ENCODE measurements at regions not wholly inside any gene's neighbourhood (a gene's known extent, or its start where the extent isn't known, plus 50 kb on each side); places are given as distances from the start of the nearest gene placed in this dataset.
"Not testable (repeated sequence)": the region's sequence is repeated elsewhere in the genome, so short reads cannot be mapped to it uniquely, and the experiment has no call there.

- DNase-seq (ENCODE audit: low read depth in 2 of 2, low spot score in 1 of 2), result no peak
Measured at GRCh38 chr1:30106125-30106524, 617.3 kb downstream of the MATN1 start.

- no peak for DNase-seq (ENCODE audit: low read depth in 2 of 2, low spot score in 1 of 2)
Measured at GRCh38 chr1:30104551-30104950, 618.8 kb downstream of the MATN1 start.

DNA sequence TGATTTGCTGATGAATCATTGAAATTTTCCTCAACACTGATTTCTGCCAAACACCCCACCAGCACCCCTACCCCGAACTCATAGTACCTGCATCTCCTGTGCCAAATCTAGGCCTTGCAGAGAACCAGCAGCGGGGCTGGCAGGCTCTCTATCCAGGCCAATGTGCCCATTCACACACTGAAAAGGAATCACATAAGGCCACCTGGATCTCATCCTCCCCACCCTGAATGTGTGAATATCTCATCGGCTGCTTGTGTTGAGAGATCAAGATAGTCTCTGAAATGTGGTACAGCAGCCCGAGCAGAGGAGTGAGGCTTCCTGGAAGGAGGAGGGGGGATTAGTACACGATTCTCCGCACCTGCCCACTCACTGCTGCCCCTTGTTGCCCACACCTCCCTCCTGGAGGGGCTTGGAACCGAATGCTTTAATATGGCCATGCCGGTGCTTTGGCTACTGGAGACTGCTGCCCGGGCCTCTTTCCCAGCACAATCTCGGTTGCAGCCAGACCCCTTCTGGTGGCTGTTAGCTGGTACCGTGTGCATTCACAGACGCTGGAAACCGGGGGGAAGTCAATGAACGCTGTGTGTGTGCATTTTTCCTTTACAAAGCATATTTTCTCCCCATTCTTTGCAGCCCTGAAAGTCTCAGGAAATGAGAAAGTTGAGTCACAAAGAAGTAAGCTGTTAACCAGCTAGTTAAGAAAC is 619.5 kb downstream of the MATN1 start:
- DNase-seq (ENCODE audit: low read depth in 2 of 2, low spot score in 1 of 2), result no peak

GRCh38 chr1:30102605-30103004 is 620.8 kb downstream of the MATN1 start:
- no peak for DNase-seq (ENCODE audit: low read depth in 2 of 2, low spot score in 1 of 2)

DNA sequence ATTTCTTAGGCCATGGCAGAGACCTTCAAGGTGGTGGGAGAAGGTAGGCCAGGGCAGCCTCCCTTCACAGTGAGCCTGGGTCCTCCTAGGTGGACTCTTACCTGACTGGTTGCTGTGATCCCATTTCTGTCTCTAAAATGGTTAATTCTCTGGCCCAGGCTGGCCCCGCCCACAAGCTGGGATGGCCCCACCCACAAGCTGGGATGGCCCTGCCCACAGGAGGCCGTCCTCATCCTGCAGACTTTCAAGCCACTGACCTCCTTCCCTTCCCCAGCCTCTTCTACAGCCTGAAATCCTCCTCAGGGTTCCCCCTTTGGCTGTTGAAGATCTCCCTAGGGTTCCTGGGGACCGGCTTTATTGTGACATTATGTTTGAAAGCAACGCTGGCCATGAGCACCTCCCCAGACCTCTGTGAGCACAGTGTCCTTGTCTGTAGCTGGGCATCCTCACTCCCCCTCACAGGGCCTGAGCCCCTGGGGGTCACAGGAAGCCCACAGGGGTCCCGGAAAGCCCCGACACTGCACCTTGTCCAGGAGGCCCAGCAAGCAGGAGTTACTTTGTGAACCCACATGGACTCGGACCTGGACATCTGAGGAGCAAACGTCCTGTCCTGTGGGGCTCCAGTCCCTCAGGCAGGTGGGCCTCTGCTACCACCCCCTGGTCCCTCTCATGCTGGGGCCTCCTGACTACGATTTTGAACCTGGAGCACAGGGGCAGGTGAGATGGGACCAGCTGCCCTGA is 621.7 kb downstream of the MATN1 start:
- DNase-seq (ENCODE audit: low read depth in 2 of 2, low spot score in 1 of 2), result no peak

- DNase-seq (ENCODE audit: low read depth in 2 of 2, low spot score in 1 of 2), result no peak
Measured at GRCh38 chr1:30101016-30101415, 622.4 kb downstream of the MATN1 start.

GRCh38 chr1:30100524-30100862 is 622.9 kb downstream of the MATN1 start:
- no peak for DNase-seq (ENCODE audit: low read depth in 2 of 2, low spot score in 1 of 2)

DNA sequence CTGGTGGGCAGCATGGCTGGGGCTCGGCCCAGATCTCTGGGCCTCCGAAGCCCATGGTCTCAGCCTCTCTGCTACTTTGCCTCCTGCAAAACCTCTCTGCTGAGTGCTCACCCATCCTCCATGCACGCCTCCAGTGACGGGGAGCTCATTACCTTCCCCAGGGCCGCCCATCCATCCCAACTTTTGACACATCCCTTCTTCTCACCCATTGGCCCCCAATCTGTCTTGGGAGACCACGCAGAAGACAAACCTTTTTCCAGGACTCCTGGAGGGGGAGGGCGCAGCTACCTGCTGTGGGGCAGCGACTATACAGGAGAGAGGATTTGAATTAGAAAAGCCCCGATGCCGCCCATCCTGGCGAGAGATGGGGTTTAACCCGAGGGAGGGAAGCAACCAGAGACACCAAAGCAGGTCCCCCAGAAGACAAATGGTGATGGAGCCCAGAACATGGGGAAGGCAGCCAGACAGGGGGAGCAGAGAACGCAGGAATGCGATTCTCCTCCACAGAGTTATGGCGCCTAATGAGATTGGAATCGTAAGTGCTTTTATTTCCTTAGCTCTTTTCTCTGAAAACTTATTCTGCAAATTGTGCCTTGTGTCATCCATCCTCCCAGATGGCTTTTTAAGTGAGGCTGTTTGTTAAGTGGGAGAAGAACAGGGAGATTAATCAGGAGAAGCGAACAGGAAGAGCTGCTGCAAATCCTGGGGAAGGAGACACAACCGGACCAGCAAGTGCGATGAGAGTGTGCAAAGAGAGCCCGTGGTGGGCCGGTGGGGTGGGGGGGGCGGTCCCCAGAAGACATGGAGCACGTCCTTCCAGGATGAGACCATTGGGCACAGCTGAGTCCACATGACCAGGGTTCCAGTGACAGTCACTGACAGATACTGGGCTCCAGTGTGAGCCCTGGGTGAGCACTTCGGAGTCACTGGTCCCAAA is 623.5 kb downstream of the MATN1 start:
- no peak for DNase-seq (ENCODE audit: low read depth in 2 of 2, low spot score in 1 of 2)

- not testable (repeated sequence) for DNase-seq (ENCODE audit: low read depth in 2 of 2, low spot score in 1 of 2)
Measured at GRCh38 chr1:30097851-30098250, 625.5 kb downstream of the MATN1 start.

GRCh38 chr1:30095451-30096025 is 627.8 kb downstream of the MATN1 start:
- no peak for DNase-seq (ENCODE audit: low read depth in 2 of 2, low spot score in 1 of 2)

- no peak for DNase-seq (ENCODE audit: low read depth in 2 of 2, low spot score in 1 of 2)
Measured at GRCh38 chr1:30095051-30095450, 628.3 kb downstream of the MATN1 start.

DNA sequence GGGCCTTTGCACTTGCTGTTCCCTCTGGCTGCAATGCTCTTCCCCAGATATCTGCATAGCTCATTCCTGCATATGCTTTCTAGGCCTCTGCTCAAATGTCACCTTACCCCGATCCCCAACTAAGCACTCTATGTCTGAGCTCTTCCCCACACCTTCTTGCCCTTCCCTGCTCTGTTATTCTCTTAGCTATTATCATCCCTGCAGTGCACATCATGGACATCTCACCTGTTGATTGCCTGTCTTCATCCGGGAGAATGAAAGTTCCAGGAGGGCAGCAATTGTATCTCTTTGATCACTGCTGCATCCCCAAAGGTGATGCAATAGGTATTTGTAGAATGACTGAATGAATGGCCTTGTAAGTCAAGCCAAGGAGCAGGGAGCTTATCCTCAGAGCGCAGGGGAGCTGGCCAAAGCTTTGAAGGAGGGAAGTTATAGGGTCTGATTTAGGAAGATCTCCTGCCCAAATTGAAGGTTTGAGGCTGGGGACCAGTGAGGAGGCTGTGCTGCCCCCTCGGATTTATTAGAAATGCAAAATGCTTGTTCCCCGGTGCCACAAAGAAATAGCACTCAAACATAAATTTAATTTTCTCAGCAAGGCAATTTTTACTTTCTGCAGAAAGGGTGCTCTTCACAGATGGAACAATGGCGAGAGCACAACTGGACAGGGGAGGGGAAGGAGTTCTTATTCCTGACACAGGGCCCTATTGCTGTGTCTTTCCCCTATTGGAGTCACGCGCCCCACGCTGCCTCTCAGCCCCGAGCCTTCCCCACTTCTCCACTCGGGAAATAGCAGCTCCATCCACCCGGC is 631.1 kb downstream of the MATN1 start:
- DNase-seq (ENCODE audit: low read depth in 2 of 2, low spot score in 1 of 2), result no peak

- no peak for DNase-seq (ENCODE audit: low read depth in 2 of 2, low spot score in 1 of 2)
Measured at GRCh38 chr1:30090162-30090820, 633.1 kb downstream of the MATN1 start.

GRCh38 chr1:30089024-30089430 is 634.4 kb downstream of the MATN1 start:
- no peak for DNase-seq (ENCODE audit: low read depth in 2 of 2, low spot score in 1 of 2)

DNA sequence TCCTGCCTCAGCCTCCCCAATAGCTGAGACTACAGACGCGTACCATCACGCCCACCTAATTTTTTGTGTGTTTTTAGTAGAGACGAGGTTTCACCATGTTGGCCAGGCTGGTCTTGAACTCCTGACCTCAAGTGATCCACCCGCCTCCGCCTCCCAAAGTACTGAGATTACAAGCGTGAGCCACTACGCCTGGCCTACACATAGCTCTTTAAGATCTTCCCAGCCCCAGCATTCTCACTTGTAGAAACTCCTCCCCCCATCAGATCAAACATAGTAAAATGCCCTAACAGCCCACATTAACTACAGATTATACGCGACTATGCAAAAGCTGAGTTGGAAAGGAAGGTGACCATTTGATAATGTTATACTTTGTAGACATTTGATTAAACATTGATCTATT is 634.8 kb downstream of the MATN1 start:
- no peak for DNase-seq (ENCODE audit: low read depth in 2 of 2, low spot score in 1 of 2)

- no peak for DNase-seq (ENCODE audit: low read depth in 2 of 2, low spot score in 1 of 2)
Measured at GRCh38 chr1:30087465-30087864, 635.9 kb downstream of the MATN1 start.

DNA sequence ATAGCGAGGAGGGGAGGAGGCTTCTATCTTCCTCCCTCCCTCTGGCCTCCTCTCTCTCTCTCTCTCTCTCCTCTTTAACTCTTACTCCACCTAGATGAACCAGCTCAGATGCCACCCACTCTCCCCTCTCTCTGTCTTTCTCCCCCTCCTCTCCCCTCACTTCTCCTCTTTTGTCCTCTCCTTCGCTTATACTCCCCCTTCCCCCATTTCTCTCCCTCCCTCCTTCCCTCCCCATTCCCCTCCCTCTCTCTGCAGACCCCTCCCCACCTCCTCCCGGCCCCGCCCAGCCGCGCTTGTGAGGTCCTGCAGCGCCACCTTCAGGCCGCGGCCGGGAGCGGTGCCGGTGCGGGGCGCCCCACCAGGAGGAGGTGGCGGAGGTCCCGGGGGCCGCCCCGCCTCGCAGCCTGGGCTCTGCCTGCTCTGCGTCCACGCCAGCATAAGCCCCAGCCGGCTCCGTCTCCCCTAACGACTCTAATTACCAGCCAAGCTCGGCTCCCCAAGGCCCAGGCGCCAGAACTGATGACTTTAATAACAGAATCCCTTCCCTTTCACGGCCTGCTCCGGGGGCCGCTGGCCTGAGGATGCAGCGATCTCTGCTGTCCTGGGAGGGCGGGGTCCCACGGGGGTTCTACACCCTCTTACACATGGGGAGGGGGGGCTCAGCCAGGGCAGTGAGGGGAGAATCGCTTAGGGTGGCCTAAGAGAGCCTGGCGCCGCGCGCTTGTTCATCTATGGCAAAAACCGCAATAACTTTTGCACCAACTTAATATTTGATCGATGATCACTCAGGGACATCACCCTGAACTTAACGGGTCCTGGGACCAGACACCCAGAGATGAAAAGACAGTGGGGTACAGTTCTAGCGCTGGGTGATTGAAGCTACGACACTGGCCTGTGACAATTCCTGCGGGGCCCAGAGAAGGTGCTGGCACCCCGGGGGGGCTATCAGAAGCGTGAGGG is 637.3 kb downstream of the MATN1 start:
- DNase-seq (ENCODE audit: low read depth in 2 of 2, low spot score in 1 of 2), result no peak

- DNase-seq (ENCODE audit: low read depth in 2 of 2, low spot score in 1 of 2), result no peak
Measured at GRCh38 chr1:30084909-30085571, 638.3 kb downstream of the MATN1 start.

All from stimulated activated CD8-positive, alpha-beta memory T cell treated with anti-CD3 and anti-CD28 coated beads, Interleukin-4, amount 100 ng/mL, for 1 hour (primary cell).